HCT116 (cell line): ENCODE measurements at regions not wholly inside any gene's neighbourhood (a gene's known extent, or its start where the extent isn't known, plus 50 kb on each side); places are given as distances from the start of the nearest gene placed in this dataset.

Experiments used
- EGR1 ChIP-seq: IDR thresholded peaks from 2 replicates; pipeline ENCODE4 v1.6.1; 2012; ENCODE audit warnings: low read depth
- EZH2 ChIP-seq: fragments of 200-600 bp; sonication (generic); IDR thresholded peaks from 2 replicates; pipeline ENCODE4 v1.6.1; 2017; ENCODE audit warnings: antibody characterized with exemption, mixed run types
- POLR2A ChIP-seq: IDR thresholded peaks from 2 replicates; pipeline ENCODE4 v1.7.0; 2011; ENCODE audit warnings: borderline replicate concordance; ENCODE audit not compliant: insufficient read depth, insufficient read length; ENCODE audit errors: extremely low read depth
- POLR2AphosphoS5 ChIP-seq: IDR thresholded peaks from 2 replicates; pipeline ENCODE4 v1.6.1; 2011; ENCODE audit warnings: mild to moderate bottlenecking, low read depth, low read length, moderate library complexity
- SIN3A ChIP-seq: IDR thresholded peaks from 2 replicates; pipeline ENCODE4 v1.6.1; 2012; ENCODE audit warnings: low read depth
- SRF ChIP-seq: IDR thresholded peaks from 2 replicates; pipeline ENCODE4 v1.6.1; 2012; ENCODE audit warnings: low read depth
- TCF7L2 ChIP-seq: IDR thresholded peaks from 2 replicates; pipeline ENCODE4 v1.7.0; 2011; ENCODE audit warnings: borderline replicate concordance, inconsistent platforms; ENCODE audit not compliant: insufficient read depth, insufficient read length; ENCODE audit errors: extremely low read depth
- YY1 ChIP-seq: IDR thresholded peaks from 2 replicates; pipeline ENCODE4 v1.6.1; 2011; ENCODE audit warnings: low read length, low read depth, moderate library complexity, mild to moderate bottlenecking; ENCODE audit not compliant: insufficient replicate concordance; ENCODE audit errors: extremely low read depth
- TF ChIP-seq, protein P1 (sequence below), 3 experiments: fragments of 200-600 bp in 1 of 3; sonication (generic) in 1 of 3; IDR thresholded peaks in 2 of 3; conservative IDR thresholded peaks in 1 of 3; 2 replicates each; pipeline ENCODE4 v1.5.1; 2012 to 2017; ENCODE audit warnings: low read depth in 2 of 3, low read length in 2 of 3, antibody characterized with exemption in 1 of 3, borderline replicate concordance in 1 of 3, control low read depth in 1 of 3, mild to moderate bottlenecking in 1 of 3, mixed read lengths in 1 of 3, mixed run types in 1 of 3, moderate library complexity in 1 of 3; ENCODE audit not compliant: insufficient read depth in 1 of 3

DNA sequence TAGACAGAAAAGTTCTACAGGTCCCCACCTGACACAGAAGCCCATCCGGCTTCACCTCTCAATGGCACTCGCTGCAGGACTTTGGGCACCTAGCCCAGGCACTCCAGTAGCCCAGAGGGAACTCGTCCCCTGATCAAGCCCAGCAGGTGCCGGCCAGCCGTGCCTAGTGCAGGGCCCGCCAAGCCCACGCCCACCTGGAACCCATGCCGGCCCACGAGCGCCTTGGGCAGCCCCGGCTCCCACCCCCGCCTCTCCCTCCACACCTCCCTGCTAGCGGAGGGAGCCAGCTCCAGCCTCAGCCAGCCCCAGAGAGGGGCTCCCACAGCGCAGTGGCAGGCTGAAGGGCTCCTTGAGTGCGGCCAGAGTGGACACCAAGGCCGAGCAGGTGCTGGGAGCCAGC is 268.8 kb downstream of the SLITRK1 start:
- no peak for TF ChIP-seq POLR2AphosphoS5
- TF ChIP-seq EZH2, result no peak
- TF ChIP-seq, protein P1, sequence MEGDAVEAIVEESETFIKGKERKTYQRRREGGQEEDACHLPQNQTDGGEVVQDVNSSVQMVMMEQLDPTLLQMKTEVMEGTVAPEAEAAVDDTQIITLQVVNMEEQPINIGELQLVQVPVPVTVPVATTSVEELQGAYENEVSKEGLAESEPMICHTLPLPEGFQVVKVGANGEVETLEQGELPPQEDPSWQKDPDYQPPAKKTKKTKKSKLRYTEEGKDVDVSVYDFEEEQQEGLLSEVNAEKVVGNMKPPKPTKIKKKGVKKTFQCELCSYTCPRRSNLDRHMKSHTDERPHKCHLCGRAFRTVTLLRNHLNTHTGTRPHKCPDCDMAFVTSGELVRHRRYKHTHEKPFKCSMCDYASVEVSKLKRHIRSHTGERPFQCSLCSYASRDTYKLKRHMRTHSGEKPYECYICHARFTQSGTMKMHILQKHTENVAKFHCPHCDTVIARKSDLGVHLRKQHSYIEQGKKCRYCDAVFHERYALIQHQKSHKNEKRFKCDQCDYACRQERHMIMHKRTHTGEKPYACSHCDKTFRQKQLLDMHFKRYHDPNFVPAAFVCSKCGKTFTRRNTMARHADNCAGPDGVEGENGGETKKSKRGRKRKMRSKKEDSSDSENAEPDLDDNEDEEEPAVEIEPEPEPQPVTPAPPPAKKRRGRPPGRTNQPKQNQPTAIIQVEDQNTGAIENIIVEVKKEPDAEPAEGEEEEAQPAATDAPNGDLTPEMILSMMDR (IDR thresholded peaks at IDR 0.05 in 2 of 3, conservative IDR thresholded peaks at IDR 0.05 in 1 of 3; ENCODE audit: borderline replicate concordance in 1 of 3, insufficient read depth in 1 of 3, low read depth in 2 of 3, low read length in 2 of 3), result no peak
- no peak for TF ChIP-seq POLR2A
- no peak for TF ChIP-seq SRF
- TF ChIP-seq YY1, result no peak
- no peak for TF ChIP-seq SIN3A
- no peak for TF ChIP-seq TCF7L2
- TF ChIP-seq EGR1, result no peak
